HEK293 (cell line): ENCODE measurements at regions not wholly inside any gene's neighbourhood (a gene's known extent, or its start where the extent isn't known, plus 50 kb on each side); places are given as distances from the start of the nearest gene placed in this dataset.
"Not testable (repeated sequence)": the region's sequence is repeated elsewhere in the genome, so short reads cannot be mapped to it uniquely, and the experiment has no call there.

Source experiments
- CTCF ChIP-seq: fragments of 450-650 bp; formaldehyde crosslinking; IDR thresholded peaks from 2 replicates; pipeline ENCODE4 v1.5.1; 2016; ENCODE audit warnings: missing biosample characterization, missing genetic modification characterization
- FEZF1 ChIP-seq: fragments of 450-650 bp; formaldehyde crosslinking; IDR thresholded peaks from 2 replicates; pipeline ENCODE4 v1.5.1; 2016; ENCODE audit warnings: missing biosample characterization, missing genetic modification characterization
- MEIS1 ChIP-seq: sonication (generic); formaldehyde crosslinking; IDR thresholded peaks from 2 replicates; pipeline ENCODE4 v1.8.1; 2022; ENCODE audit warnings: missing genetic modification reagents, mild to moderate bottlenecking, borderline replicate concordance
- YY1 ChIP-seq: fragments of 450-650 bp; formaldehyde crosslinking; IDR thresholded peaks from 2 replicates; pipeline ENCODE4 v1.5.1; 2018; ENCODE audit warnings: missing biosample characterization, missing genetic modification characterization
- ZNF140 ChIP-seq: fragments of 450-650 bp; formaldehyde crosslinking; IDR thresholded peaks from 2 replicates; pipeline ENCODE4 v1.5.1; 2016; ENCODE audit warnings: missing biosample characterization, missing genetic modification characterization
- ZNF37A ChIP-seq: fragments of 450-650 bp; IDR thresholded peaks from 2 replicates; pipeline ENCODE4 v1.5.1; 2018; ENCODE audit warnings: missing biosample characterization, missing genetic modification characterization
- ZNF394 ChIP-seq: fragments of 450-650 bp; formaldehyde crosslinking; IDR thresholded peaks from 2 replicates; pipeline ENCODE4 v1.5.1; 2016; ENCODE audit warnings: missing biosample characterization, missing genetic modification characterization, mild to moderate bottlenecking, moderate library complexity, borderline replicate concordance
- ZNF513 ChIP-seq: fragments of 450-650 bp; IDR thresholded peaks from 2 replicates; pipeline ENCODE4 v1.5.1; 2018; ENCODE audit warnings: missing biosample characterization, missing genetic modification characterization
- ZNF660 ChIP-seq: fragments of 450-650 bp; IDR thresholded peaks from 2 replicates; pipeline ENCODE4 v1.5.1; 2018; ENCODE audit warnings: missing biosample characterization, mild to moderate bottlenecking, missing genetic modification characterization
- ZNF704 ChIP-seq: fragments of 450-650 bp; formaldehyde crosslinking; IDR thresholded peaks from 2 replicates; pipeline ENCODE4 v1.5.1; 2016; ENCODE audit warnings: missing biosample characterization, missing genetic modification characterization
- ZNF707 ChIP-seq: fragments of 450-650 bp; formaldehyde crosslinking; IDR thresholded peaks from 2 replicates; pipeline ENCODE4 v1.5.1; 2016; ENCODE audit warnings: missing biosample characterization, missing genetic modification characterization
- ZNF830 ChIP-seq: fragments of 450-650 bp; IDR thresholded peaks from 2 replicates; pipeline ENCODE4 v1.5.0; 2018; ENCODE audit warnings: missing biosample characterization, missing genetic modification characterization, low read depth, mild to moderate bottlenecking, moderate library complexity
- TF ChIP-seq, protein P1 (sequence below): fragments of 450-650 bp; formaldehyde crosslinking; IDR thresholded peaks from 2 replicates; pipeline ENCODE4 v1.5.1; 2016; ENCODE audit warnings: missing biosample characterization, missing genetic modification characterization, borderline replicate concordance
- TF ChIP-seq, protein P2 (sequence below): fragments of 450-650 bp; formaldehyde crosslinking; IDR thresholded peaks from 2 replicates; pipeline ENCODE4 v1.5.1; 2016; ENCODE audit warnings: missing biosample characterization, missing genetic modification characterization

DNA sequence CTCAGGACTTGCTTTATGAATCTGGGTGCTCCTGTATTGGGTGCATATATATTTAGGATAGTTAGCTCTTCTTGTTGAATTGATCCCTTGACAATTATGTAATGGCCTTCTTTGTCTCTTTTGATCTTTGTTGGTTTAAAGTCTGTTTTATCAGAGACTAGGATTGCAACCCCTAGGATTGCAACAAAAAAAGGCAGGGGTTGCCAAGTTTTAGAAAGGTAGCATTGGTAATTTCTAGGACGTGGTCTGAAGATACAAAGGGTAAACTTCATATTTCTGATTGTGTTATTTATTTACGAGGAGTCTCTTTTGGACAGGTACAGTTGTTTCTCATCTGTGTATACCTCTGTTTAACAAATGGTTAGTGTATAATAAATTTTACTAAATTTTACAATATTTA, 433.7 kb downstream of the BTG1 start:
- not testable (repeated sequence) for TF ChIP-seq CTCF (tag by site-specific recombination); ZNF707 (tag by site-specific recombination); ZNF140 (tag by site-specific recombination); FEZF1 (tag by site-specific recombination); YY1 (tag by site-specific recombination); ZNF394; MEIS1 (CRISPR knock-in tag); ZNF513 (tag by site-specific recombination); ZNF660; ZNF830 (tag by site-specific recombination); ZNF37A (tag by site-specific recombination); ZNF704
- TF ChIP-seq, protein P1, sequence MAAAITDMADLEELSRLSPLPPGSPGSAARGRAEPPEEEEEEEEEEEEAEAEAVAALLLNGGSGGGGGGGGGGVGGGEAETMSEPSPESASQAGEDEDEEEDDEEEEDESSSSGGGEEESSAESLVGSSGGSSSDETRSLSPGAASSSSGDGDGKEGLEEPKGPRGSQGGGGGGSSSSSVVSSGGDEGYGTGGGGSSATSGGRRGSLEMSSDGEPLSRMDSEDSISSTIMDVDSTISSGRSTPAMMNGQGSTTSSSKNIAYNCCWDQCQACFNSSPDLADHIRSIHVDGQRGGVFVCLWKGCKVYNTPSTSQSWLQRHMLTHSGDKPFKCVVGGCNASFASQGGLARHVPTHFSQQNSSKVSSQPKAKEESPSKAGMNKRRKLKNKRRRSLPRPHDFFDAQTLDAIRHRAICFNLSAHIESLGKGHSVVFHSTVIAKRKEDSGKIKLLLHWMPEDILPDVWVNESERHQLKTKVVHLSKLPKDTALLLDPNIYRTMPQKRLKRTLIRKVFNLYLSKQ (tag by site-specific recombination), result not testable (repeated sequence)
- TF ChIP-seq, protein P2, sequence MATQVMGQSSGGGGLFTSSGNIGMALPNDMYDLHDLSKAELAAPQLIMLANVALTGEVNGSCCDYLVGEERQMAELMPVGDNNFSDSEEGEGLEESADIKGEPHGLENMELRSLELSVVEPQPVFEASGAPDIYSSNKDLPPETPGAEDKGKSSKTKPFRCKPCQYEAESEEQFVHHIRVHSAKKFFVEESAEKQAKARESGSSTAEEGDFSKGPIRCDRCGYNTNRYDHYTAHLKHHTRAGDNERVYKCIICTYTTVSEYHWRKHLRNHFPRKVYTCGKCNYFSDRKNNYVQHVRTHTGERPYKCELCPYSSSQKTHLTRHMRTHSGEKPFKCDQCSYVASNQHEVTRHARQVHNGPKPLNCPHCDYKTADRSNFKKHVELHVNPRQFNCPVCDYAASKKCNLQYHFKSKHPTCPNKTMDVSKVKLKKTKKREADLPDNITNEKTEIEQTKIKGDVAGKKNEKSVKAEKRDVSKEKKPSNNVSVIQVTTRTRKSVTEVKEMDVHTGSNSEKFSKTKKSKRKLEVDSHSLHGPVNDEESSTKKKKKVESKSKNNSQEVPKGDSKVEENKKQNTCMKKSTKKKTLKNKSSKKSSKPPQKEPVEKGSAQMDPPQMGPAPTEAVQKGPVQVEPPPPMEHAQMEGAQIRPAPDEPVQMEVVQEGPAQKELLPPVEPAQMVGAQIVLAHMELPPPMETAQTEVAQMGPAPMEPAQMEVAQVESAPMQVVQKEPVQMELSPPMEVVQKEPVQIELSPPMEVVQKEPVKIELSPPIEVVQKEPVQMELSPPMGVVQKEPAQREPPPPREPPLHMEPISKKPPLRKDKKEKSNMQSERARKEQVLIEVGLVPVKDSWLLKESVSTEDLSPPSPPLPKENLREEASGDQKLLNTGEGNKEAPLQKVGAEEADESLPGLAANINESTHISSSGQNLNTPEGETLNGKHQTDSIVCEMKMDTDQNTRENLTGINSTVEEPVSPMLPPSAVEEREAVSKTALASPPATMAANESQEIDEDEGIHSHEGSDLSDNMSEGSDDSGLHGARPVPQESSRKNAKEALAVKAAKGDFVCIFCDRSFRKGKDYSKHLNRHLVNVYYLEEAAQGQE (tag by site-specific recombination), result not testable (repeated sequence)
